Spleen (tissue), 7 donors: ENCODE measurements at regions not wholly inside any gene's neighbourhood (a gene's known extent, or its start where the extent isn't known, plus 50 kb on each side); places are given as distances from the start of the nearest gene placed in this dataset.

Source experiments
- CTCF ChIP-seq, 11 experiments: fragments of 200-600 bp in 7 of 11; fragments of 450-650 bp in 4 of 11; sonication (generic) in 4 of 11; IDR thresholded peaks in 8 of 11; conservative IDR thresholded peaks in 3 of 11; 1 replicate in 7 of 11; 2 replicates in 4 of 11; pipeline versions ENCODE4 v1.4.0 to v1.8.0; 2016 to 2021; ENCODE audit warnings: antibody characterized with exemption in 11 of 11, inconsistent platforms in 4 of 11, mild to moderate bottlenecking in 1 of 11
- POLR2AphosphoS5 ChIP-seq, 3 donors: sonication (generic); formaldehyde crosslinking; IDR thresholded peaks; one replicate each; pipeline ENCODE4 v1.5.1; 2017; ENCODE audit warnings: antibody characterized with exemption in 3 of 3
- donor health status: DM: no; HTN: no; CAD: no; lungs with moderate emphysema.
- donor health status: DM: no; HTN: no; CAD: no.
- donor health status: DM: no; HTN: no; CAD: no.

- TF ChIP-seq CTCF (IDR thresholded peaks at IDR 0.05 in 8 of 11, conservative IDR thresholded peaks at IDR 0.05 in 3 of 11), result no peak
- TF ChIP-seq POLR2AphosphoS5 (IDR thresholded peaks at IDR 0.05), result no peak
Measured at GRCh38 chr20:41671143-41671542, 53.0 kb upstream of the CHD6 start.
